Epithelial cell of proximal tubule (primary cell): ENCODE measurements at regions not wholly inside any gene's neighbourhood (a gene's known extent, or its start where the extent isn't known, plus 50 kb on each side); places are given as distances from the start of the nearest gene placed in this dataset.

Source experiments
- DNase-seq: peaks from one replicate; pipeline ENCODE4 v3.0.0-alpha.2; 2011; ENCODE audit warnings: low read depth
- H3K4me3 ChIP-seq: 2 replicates; pipeline ENCODE4 v1.5.1; 2011; ENCODE audit warnings: low read depth, mild to moderate bottlenecking, low read length
- CTCF ChIP-seq: conservative IDR thresholded peaks from 2 replicates; pipeline ENCODE4 v1.5.1; 2012; ENCODE audit warnings: low read depth, mild to moderate bottlenecking, low read length

DNA sequence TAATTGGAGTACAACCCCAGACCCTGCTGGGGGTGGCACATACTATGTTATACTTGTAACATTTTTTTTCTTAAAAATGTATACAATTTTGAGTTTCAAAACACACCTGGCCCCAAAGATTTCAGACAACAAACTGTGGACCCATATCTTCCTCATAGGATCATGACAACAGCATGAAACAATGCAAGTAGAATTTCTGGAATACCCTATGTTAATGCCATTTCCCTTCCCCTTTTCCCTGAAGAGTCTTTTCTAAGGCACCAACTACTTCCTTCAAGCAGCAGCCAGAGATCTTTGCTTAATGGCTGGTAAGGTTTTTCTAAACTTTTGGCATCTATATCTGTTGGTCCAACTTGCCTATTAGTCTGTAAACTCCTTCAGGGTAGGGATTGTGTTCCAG, 99.9 kb upstream of the SERBP1 start:
- TF ChIP-seq CTCF = no peak
- H3K4me3 ChIP-seq = no peak overlapping the region
- no peak for DNase-seq

DNA sequence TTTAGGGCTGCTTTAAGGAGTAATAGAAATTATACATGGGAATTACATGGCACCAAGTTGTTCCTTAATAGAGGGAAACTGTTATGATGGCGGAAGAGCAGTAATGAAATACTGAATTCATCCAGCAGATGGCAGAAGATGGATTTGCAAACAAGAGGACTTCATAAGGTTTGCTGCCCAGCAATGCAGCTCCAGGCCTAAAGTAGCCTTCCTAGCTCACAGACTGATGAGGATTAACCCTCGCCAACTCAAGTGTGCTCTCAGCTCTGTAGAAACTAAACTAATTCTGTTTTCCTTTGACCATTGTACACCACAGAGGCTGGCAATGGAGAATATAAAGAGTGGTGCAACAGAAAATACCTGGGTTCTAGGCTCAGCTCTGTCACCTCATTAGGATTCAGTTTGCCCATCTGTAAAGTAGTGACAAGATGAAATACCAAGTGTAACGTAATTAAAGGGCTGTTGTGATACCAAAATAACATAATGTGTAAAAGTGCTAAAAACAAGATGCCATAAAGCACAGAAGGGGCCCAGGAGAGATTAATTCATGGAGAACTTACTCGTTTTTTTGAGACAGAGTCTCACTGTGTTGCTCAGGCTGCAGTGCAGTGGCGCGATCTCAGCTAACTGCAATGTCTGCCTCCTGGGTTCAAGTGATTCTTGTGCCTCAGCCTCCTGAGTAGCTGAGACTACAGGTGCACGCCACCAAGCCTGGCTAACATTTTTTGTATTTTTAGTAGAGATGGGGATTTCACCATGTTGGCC, 102.4 kb upstream of the SERBP1 start:
- peak; percentile 61 for TF ChIP-seq CTCF
- DNase-seq = no peak
- H3K4me3 ChIP-seq = no peak overlapping the region

DNA sequence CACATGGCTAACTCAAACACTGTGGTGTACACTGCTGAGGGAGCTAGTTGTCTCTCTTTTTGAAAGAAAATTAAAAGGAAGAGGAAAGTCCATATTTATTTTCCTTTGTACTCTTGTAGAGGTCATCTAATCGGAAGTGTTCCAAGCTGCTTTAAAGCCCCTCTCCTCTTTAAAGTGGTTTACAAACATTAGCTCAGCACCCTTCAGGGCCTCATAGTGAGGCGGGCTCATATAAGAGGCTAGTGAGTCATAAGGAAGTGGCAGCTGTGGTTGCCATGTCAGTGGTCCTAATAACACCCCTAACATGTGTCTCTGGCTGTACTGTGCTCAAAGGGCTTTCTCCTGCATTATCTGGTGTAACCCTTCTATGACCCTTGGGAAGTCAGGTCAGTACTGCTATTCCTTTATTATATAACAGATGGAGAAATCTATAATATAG, 104.4 kb upstream of the SERBP1 start:
- H3K4me3 ChIP-seq = no peak overlapping the region
- no peak for TF ChIP-seq CTCF
- DNase-seq = no peak

GRCh38 chr1:67535474-67535873, 105.3 kb upstream of the SERBP1 start:
- TF ChIP-seq CTCF = peak; percentile 99
- DNase-seq = no peak
- no peak overlapping the region for H3K4me3 ChIP-seq

- TF ChIP-seq CTCF = peak; percentile 14
- no peak for DNase-seq
These were observed 106.9 kb upstream of the SERBP1 start for GRCh38 chr1:67536957-67537666.

GRCh38 chr1:67537667-67538018, 107.4 kb upstream of the SERBP1 start:
- no peak for DNase-seq
- H3K4me3 ChIP-seq = no peak overlapping the region
- no peak for TF ChIP-seq CTCF

More at GRCh38 chr1:67536957-67537666, 106.9 kb upstream of the SERBP1 start:
- no peak overlapping the region for H3K4me3 ChIP-seq
